ENCODE measurements at regions not wholly inside any gene's neighbourhood (a gene's known extent, or its start where the extent isn't known, plus 50 kb on each side); places are given as distances from the start of the nearest gene placed in this dataset.

DNA sequence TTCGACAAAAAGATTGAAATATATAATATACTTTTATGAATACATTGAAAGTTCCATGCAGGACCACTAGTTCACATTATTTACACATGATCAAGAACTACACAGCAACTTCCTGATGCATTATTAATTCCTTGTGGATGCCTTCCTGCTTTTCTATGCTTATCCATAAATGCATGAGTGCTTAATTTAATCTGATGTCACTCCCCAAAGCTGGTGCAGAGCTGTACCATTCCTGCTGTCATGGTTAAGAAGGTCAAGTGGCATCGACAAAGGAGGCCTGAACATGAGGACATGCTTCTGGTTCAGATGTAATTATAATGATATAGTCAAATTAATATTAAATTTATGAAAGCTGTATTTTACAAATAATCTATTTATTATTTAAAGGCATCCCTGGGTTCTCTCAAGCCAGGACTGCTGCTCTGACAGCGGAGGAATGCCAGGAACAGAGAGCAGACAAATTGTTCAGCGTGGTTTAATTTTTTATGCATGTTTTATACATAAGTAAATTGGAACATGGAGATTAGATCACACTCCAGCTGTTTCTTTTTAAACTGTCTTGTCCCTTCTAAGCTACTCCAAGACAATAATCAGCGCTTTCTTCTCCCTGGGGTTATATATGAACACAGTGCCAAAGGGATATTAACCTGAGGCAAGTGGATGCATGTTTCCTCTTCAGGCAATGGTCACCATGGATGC, 307.3 kb upstream of the CNTNAP5 start:
- TF ChIP-seq, protein P1, sequence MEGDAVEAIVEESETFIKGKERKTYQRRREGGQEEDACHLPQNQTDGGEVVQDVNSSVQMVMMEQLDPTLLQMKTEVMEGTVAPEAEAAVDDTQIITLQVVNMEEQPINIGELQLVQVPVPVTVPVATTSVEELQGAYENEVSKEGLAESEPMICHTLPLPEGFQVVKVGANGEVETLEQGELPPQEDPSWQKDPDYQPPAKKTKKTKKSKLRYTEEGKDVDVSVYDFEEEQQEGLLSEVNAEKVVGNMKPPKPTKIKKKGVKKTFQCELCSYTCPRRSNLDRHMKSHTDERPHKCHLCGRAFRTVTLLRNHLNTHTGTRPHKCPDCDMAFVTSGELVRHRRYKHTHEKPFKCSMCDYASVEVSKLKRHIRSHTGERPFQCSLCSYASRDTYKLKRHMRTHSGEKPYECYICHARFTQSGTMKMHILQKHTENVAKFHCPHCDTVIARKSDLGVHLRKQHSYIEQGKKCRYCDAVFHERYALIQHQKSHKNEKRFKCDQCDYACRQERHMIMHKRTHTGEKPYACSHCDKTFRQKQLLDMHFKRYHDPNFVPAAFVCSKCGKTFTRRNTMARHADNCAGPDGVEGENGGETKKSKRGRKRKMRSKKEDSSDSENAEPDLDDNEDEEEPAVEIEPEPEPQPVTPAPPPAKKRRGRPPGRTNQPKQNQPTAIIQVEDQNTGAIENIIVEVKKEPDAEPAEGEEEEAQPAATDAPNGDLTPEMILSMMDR (IDR thresholded peaks at IDR 0.05; ENCODE audit: low read length, missing control alignments) = no peak
- no peak for DNase-seq (ENCODE audit: low read depth)
- H3K4me3 ChIP-seq (replicated peaks; ENCODE audit: low read depth, low read length) = no peak overlapping the region

DNA sequence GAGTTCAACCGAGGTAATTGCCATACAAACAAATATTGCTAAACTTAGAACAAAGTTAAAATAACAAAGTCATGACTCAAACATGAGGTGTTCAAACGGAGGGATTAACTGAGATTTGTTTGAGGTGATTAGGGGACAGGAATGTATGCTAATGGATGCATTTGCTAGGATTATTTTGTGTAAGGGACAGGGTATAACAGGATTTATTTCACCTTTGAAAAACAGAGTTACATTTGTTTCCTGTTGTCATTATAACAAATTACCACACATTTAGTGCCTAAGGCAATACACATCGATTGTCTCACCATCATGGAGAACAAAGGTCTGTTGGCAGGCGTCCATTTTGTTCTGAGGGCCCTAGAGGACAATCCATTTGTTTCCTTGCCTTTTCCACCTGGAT, 304.3 kb upstream of the CNTNAP5 start:
- DNase-seq (ENCODE audit: low read depth) = no peak
- H3K4me3 ChIP-seq (replicated peaks; ENCODE audit: low read depth, low read length) = no peak overlapping the region
- TF ChIP-seq, protein P1 (IDR thresholded peaks at IDR 0.05; ENCODE audit: low read length, missing control alignments) = no peak

DNA sequence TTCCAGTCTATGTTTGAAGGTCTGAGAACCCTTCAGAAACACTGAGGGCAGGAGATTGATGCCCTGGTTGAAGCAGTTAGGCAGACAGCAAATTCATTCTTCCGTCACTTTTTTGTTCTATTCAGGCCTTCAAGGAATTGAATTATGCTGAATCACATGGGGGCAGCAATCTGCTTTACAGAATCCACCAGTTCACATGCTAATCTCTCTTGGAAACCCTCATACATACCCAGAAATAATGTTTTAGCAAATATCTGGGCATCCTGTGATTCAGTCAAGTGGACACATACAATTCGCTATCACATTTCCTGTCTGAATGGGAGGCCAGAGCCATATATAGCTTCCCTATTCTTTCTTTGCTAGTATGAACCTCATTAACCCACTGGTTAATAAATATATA, 301.4 kb upstream of the CNTNAP5 start:
- no peak overlapping the region for H3K4me3 ChIP-seq (replicated peaks; ENCODE audit: low read depth, low read length)
- TF ChIP-seq, protein P1 (IDR thresholded peaks at IDR 0.05; ENCODE audit: low read length, missing control alignments) = no peak

DNA sequence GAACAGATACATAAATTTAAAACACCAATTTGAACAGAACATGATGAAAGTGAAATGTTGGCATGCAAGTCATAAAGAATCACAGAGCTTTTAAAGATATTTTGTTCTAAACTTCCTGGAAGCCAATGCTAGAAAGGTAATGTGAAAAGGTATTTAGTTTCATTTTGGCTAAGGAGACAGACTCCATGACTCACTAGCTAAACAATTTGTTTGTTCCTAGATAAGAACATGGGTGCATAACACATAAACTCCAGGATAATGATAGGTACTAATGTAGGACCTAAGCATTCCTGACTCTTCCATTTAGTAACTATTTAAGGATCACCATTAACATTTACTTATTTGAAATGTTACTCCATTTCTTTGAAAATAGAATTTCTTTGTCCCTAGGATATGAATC, 292.5 kb upstream of the CNTNAP5 start:
- TF ChIP-seq, protein P1 (IDR thresholded peaks at IDR 0.05; ENCODE audit: low read length, missing control alignments) = no peak
- no peak overlapping the region for H3K4me3 ChIP-seq (replicated peaks; ENCODE audit: low read depth, low read length)
- DNase-seq (ENCODE audit: low read depth) = no peak

More for the DNA sequence above, 301.4 kb upstream of the CNTNAP5 start:
- peak; percentile 11 for DNase-seq (ENCODE audit: low read depth)

DNA sequence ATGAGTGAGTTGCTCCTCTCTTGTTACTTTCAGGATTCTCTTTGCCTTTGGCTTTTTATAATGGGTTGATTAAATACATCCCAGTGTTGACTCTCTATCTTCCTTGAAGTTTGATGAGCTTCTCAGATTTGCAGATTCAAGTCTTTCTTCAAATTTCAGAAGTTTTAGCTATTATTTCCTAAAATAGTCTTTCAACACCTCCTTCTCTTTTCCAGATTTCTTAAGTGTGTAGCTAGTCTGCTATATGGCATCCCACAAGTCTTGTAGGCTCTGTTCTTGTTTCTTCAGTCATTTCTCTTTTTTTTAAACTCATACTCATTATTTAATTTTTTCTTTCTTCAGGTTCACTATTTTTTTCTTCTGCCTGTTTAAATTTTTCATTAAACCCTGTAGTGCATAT, 287.7 kb upstream of the CNTNAP5 start:
- H3K4me3 ChIP-seq (replicated peaks; ENCODE audit: low read depth, low read length) = no peak overlapping the region
- TF ChIP-seq, protein P1 (IDR thresholded peaks at IDR 0.05; ENCODE audit: low read length, missing control alignments) = no peak
- DNase-seq (ENCODE audit: low read depth) = no peak

DNA sequence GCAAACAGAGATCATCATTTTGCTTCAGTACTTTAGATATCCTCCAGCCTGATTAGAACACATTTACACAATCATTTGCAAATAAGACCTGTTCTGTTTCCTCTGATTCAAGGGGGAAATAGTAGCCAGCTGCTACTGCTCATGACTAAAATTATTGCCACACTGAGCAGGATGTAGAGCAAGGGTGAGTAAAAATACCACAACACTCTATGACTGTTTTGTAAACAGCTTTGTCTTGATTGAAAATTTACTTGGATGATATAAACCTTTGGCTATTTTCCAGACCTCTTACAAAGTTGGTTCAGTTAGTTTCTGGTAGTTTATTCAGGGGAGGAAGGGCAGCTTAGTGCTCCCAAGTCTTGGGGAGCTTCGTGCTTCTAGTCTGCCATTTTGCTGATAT, 286.4 kb upstream of the CNTNAP5 start:
- TF ChIP-seq, protein P1 (IDR thresholded peaks at IDR 0.05; ENCODE audit: low read length, missing control alignments) = no peak
- peak; percentile 76 for DNase-seq (ENCODE audit: low read depth)
- H3K4me3 ChIP-seq (replicated peaks; ENCODE audit: low read depth, low read length) = no peak overlapping the region

DNA sequence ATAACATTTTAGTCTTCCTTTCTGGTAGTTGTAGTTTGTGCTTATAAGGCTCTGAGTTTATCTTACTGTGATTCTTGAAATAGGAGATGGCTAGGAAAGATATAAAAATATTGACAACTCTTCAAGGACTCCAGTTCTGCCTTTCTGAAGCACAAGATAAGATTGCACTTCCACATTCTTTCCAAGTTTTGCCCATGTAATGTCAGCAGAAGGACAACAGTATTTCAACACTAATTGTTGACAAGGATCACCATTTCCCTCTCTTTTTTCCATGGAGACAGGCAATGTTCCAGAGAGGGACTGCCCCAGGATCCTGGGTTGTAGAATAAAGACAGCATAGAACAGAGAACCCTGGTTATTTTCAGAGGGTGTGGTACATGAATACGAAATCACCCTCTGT, 279.1 kb upstream of the CNTNAP5 start:
- TF ChIP-seq, protein P1 (IDR thresholded peaks at IDR 0.05; ENCODE audit: low read length, missing control alignments) = no peak
- DNase-seq (ENCODE audit: low read depth) = no peak
- no peak overlapping the region for H3K4me3 ChIP-seq (replicated peaks; ENCODE audit: low read depth, low read length)

All from fibroblast of pulmonary artery (primary cell).